Lower lobe of right lung (tissue), 2 donors: ENCODE measurements at regions not wholly inside any gene's neighbourhood (a gene's known extent, or its start where the extent isn't known, plus 50 kb on each side); places are given as distances from the start of the nearest gene placed in this dataset.
"Not testable (repeated sequence)": the region's sequence is repeated elsewhere in the genome, so short reads cannot be mapped to it uniquely, and the experiment has no call there.

ENCODE experiments used
- ATAC-seq, 2 donors: fragments of 200-7000 bp; cut with Tn5 transposase; one replicate each; pipeline ENCODE4 v1.9.1; 2020 to 2022; ENCODE audit warnings: mild to moderate bottlenecking in 2 of 2, moderate library complexity in 2 of 2
- DNase-seq: peaks from one replicate; pipeline ENCODE4 v3.0.0-alpha.2; 2020
- H3K27ac ChIP-seq: fragments of 200-600 bp; one replicate; pipeline ENCODE4 v1.8.0; 2022
- H3K27me3 ChIP-seq: fragments of 200-600 bp; one replicate; pipeline ENCODE4 v1.8.0; 2022; ENCODE audit warnings: low read depth
- H3K36me3 ChIP-seq: fragments of 200-600 bp; one replicate; pipeline ENCODE4 v1.8.0; 2022; ENCODE audit warnings: mild to moderate bottlenecking
- H3K4me1 ChIP-seq: fragments of 200-600 bp; one replicate; pipeline ENCODE4 v1.8.0; 2022
- H3K4me3 ChIP-seq: fragments of 200-600 bp; one replicate; pipeline ENCODE4 v1.8.0; 2022; ENCODE audit warnings: mild to moderate bottlenecking
- H3K9me3 ChIP-seq: fragments of 200-600 bp; one replicate; pipeline ENCODE4 v1.8.0; 2022
- intact Hi-C: fragments of 100-400 bp; cut with DNase I; formaldehyde crosslinking; loops from one replicate; pipeline ENCODE4 v1.11.0; 2022
- TF ChIP-seq, protein P1 (sequence below): fragments of 200-600 bp; IDR thresholded peaks from one replicate; pipeline ENCODE4 v1.8.0; 2022; ENCODE audit warnings: antibody characterized with exemption, mild to moderate bottlenecking
- donor health status: DM: no; HTN: yes; CAD: no; lungs with severe emphysema.

DNA sequence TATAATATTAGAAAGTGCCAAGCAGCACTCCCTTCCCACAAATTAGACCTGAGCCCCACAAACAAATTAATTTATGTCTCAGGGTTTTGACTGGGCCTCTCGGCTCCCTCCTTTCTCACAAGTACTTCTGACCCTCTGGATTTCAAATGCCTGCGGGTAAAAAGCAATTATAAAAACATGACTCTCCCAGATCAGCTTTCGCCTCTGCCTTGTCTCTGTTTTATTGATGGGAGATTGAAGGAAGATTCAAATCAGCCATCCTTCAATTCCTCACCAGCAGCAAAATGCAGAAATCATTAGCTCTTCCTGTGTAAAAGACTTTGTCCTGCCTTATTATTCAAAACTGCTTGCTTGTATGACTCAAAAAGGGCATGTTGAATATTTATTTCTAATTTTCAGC lies 453.7 kb upstream of the MKI67 start:
- ATAC-seq: no peak
- Histone ChIP-seq H3K4me1 (no peaks in the 10 kb centered on the region), H3K9me3 (no peaks in the 10 kb centered on the region), H3K36me3 (no peaks in the 10 kb centered on the region), H3K27ac (no peak overlapping the region), H3K4me3 (no peak overlapping the region), H3K27me3 (no peaks in the 10 kb centered on the region)
- TF ChIP-seq, protein P1, sequence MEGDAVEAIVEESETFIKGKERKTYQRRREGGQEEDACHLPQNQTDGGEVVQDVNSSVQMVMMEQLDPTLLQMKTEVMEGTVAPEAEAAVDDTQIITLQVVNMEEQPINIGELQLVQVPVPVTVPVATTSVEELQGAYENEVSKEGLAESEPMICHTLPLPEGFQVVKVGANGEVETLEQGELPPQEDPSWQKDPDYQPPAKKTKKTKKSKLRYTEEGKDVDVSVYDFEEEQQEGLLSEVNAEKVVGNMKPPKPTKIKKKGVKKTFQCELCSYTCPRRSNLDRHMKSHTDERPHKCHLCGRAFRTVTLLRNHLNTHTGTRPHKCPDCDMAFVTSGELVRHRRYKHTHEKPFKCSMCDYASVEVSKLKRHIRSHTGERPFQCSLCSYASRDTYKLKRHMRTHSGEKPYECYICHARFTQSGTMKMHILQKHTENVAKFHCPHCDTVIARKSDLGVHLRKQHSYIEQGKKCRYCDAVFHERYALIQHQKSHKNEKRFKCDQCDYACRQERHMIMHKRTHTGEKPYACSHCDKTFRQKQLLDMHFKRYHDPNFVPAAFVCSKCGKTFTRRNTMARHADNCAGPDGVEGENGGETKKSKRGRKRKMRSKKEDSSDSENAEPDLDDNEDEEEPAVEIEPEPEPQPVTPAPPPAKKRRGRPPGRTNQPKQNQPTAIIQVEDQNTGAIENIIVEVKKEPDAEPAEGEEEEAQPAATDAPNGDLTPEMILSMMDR: no peak
- intact Hi-C loops: no loop called here
- no peak for DNase-seq

DNA sequence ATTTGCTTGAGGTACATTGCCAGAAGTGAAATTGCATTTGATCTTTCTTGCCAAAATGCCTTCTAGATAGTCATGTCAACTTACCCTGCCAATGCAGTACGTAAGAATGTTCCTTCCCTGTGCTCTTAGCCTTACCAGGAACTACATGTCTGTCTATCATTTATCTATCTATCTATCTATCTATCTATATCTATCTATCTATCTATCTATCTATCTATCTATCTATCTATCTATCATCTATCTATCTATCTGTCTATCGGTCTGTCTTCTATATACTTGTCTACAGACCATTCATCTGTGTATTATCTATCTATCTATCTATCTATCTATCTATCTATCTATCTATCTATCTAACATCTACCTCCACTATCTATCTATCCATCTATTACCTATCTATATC lies 456.9 kb upstream of the MKI67 start:
- not testable (repeated sequence) for DNase-seq

DNA sequence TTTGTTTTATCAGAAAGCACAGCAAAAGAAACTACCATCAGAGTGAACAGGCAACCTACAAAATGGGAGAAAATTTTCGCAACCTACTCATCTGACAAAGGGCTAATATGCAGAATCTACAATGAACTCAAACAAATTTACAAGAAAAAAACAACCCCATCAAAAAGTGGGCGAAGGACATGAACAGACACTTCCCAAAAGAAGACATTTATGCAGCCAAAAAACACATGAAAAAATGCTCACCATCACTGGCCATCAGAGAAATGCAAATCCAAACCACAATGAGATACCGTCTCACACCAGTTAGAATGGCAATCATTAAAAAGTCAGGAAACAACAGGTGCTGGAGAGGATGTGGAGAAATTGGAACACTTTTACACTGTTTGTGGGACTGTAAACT lies 460.4 kb upstream of the MKI67 start:
- H3K4me1 ChIP-seq, H3K9me3 ChIP-seq, H3K4me3 ChIP-seq, DNase-seq, H3K36me3 ChIP-seq, intact Hi-C loops, H3K27me3 ChIP-seq, ATAC-seq, H3K27ac ChIP-seq: not testable (repeated sequence)

More for the DNA sequence above, 456.9 kb upstream of the MKI67 start:
- H3K27me3 ChIP-seq, intact Hi-C loops, H3K4me1 ChIP-seq, H3K9me3 ChIP-seq, H3K27ac ChIP-seq, H3K4me3 ChIP-seq, H3K36me3 ChIP-seq, ATAC-seq: not testable (repeated sequence)

DNA sequence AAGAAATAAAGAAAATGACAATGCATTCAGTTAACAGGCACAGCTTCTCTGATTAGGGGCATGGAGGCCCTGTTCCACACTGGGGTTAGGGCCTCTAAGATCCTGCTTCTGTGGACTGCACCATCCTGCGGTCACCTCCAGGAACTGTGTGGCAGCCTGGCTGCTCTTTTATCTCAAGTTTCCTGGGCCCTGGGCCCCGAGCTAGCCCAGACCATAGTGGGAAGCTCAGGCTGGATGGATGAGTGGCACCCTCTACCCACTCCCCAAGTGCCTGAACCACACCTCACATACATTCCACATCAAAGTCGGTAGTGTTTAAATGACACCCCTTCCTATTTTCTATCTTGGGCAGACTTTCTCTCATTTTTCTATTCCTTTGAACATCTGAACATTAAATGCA lies 461.5 kb upstream of the MKI67 start:
- DNase-seq (no peak), ATAC-seq (no peak)
- Histone ChIP-seq H3K9me3 (no peaks in the 10 kb centered on the region), H3K27me3 (no peaks in the 10 kb centered on the region), H3K36me3 (no peaks in the 10 kb centered on the region), H3K4me3 (no peak overlapping the region), H3K4me1 (no peaks in the 10 kb centered on the region), H3K27ac (no peak overlapping the region)
- intact Hi-C loops: no loop called here
- TF ChIP-seq, protein P1: no peak

GRCh38 chr10:128588402-128588801 lies 462.2 kb upstream of the MKI67 start:
- Histone ChIP-seq H3K27me3 (no peaks in the 10 kb centered on the region), H3K4me3 (no peak overlapping the region), H3K4me1 (no peaks in the 10 kb centered on the region), H3K36me3 (no peaks in the 10 kb centered on the region), H3K9me3 (no peaks in the 10 kb centered on the region), H3K27ac (no peak overlapping the region)
- intact Hi-C loops: no loop called here
- DNase-seq: no peak
- TF ChIP-seq, protein P1: no peak
- ATAC-seq: no peak

DNA sequence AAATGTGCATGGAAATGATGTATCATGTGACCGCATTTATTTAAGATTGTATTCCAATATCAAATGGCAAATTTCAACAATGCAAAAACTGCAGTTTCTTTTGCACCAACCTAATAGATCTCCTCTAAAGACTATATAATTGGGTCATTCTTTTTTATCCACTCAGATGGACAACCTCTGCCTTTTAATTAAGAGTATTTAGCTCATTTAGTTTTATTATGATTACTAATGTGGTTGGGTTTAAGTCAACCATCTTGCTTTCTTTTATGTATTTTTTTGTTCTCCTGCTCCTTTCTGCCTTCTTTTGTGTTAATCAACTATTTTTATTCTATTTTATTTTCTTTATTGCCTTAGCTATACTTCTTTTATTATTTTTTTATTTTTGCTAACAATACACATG lies 468.5 kb upstream of the MKI67 start:
- TF ChIP-seq, protein P1: no peak
- ATAC-seq: no peak

DNA sequence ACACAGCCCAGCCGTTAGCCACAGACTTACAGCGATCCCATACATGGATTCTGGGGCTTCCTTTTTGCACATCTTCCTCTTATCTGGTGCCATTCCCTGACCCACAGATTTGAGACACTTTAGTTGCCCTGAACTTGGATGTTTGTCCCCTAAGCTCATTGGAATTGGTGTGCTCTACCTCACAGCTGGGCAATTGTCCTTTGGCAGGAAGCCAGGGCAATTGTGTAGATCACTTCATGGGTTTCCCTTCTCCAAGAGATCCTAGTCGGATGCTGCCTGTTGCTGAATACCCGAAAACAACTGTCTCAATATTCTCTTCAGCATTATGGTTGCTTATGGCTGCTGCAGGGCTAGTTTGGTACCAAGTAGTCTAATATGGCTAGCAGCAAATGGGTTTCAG lies 470.7 kb upstream of the MKI67 start:
- no peak for DNase-seq
- H3K27me3 ChIP-seq: no peaks in the 10 kb centered on the region
- H3K4me3 ChIP-seq: no peak overlapping the region
- H3K36me3 ChIP-seq: no peaks in the 10 kb centered on the region
- H3K4me1 ChIP-seq: no peaks in the 10 kb centered on the region
- TF ChIP-seq, protein P1: no peak
- H3K9me3 ChIP-seq: no peaks in the 10 kb centered on the region
- ATAC-seq: no peak
- intact Hi-C loops: no loop called here
- H3K27ac ChIP-seq: no peak overlapping the region

More for the DNA sequence above, 468.5 kb upstream of the MKI67 start:
- Histone ChIP-seq H3K4me1 (no peaks in the 10 kb centered on the region), H3K27ac (no peak overlapping the region), H3K4me3 (no peak overlapping the region), H3K36me3 (no peaks in the 10 kb centered on the region), H3K27me3 (no peaks in the 10 kb centered on the region), H3K9me3 (no peaks in the 10 kb centered on the region)
- no peak for DNase-seq
- intact Hi-C loops: no loop called here
